Heart left ventricle (tissue), 13 donors: ENCODE measurements at regions not wholly inside any gene's neighbourhood (a gene's known extent, or its start where the extent isn't known, plus 50 kb on each side); places are given as distances from the start of the nearest gene placed in this dataset.

Source experiments
- POLR2A ChIP-seq, 2 donors: fragments of 450-650 bp; IDR thresholded peaks; one replicate each; pipeline ENCODE4 v1.6.1; 2017; ENCODE audit warnings: antibody characterized with exemption in 2 of 2, mild to moderate bottlenecking in 2 of 2, moderate library complexity in 2 of 2
- TF ChIP-seq, protein P1 (sequence below), 12 donors: fragments of 200-600 bp; sonication (generic) in 4 of 12; IDR thresholded peaks; one replicate each; pipeline versions ENCODE4 v1.5.0 to v1.8.0; 2018 to 2022; ENCODE audit warnings: antibody characterized with exemption in 12 of 12, mild to moderate bottlenecking in 5 of 12
- donor health status: ischemic (EF 13 %, LVEDD 7.1; RV severe dilation, severe dysfunction).
- donor health status: DM: no; HTN: yes; CAD: no.
- donor health status: DM: no; HTN: no; CAD: no.
- donor health status: ischemic (EF 25% LVEDD 6.9; RV normal size, moderate dysfunction).
- donor health status: ischemic (EF 25% LVEDD 5.7; RV mildly dilated, moderate dysfunction).
- donor health status: ischemic (EF 35%, LVEDD 5.7; RV mildly dilated, moderate dysfunction).
- donor health status: nonischemic (EF 11% LVEDD 7.7; RV severe dilation, severe dysfunction).
- donor health status: DM: yes; HTN: yes; CAD: no.
- donor health status: PGD.
- donor health status: ischemic (EF 29% LVEDD 5.4; RV normal size, mild dysfunction).
- donor health status: nonischemic (EF 23%, LVEDD 6.1; RV moderate dilation, normal function).

DNA sequence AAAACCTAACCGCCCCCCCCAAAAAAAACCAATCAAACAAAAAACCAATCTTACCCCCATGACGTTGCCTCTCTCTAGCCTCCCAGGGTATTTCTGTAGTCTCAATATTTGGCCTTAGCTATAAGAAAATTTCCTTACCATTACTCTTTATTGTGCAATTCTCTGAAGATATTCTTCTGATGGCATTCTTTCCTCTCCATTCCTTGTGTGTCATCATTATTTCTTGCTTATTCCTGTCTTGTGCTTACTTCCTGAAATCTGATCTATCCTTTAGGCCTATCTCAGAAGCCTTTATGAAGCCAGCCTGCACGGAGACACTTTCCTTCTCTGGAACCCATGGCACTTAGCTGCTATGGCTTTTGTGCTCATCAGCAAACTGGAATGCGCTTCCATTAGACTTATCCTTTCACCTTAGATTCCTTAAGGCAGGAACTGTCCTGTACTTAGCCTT lies 65.9 kb upstream of the DDR1 start:
- TF ChIP-seq, protein P1, sequence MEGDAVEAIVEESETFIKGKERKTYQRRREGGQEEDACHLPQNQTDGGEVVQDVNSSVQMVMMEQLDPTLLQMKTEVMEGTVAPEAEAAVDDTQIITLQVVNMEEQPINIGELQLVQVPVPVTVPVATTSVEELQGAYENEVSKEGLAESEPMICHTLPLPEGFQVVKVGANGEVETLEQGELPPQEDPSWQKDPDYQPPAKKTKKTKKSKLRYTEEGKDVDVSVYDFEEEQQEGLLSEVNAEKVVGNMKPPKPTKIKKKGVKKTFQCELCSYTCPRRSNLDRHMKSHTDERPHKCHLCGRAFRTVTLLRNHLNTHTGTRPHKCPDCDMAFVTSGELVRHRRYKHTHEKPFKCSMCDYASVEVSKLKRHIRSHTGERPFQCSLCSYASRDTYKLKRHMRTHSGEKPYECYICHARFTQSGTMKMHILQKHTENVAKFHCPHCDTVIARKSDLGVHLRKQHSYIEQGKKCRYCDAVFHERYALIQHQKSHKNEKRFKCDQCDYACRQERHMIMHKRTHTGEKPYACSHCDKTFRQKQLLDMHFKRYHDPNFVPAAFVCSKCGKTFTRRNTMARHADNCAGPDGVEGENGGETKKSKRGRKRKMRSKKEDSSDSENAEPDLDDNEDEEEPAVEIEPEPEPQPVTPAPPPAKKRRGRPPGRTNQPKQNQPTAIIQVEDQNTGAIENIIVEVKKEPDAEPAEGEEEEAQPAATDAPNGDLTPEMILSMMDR (IDR thresholded peaks at IDR 0.05): no peak
- TF ChIP-seq POLR2A (IDR thresholded peaks at IDR 0.05): no peak
